Panc1 (cell line): ENCODE measurements at regions not wholly inside any gene's neighbourhood (a gene's known extent, or its start where the extent isn't known, plus 50 kb on each side); places are given as distances from the start of the nearest gene placed in this dataset.

ENCODE experiments used
- POLR2AphosphoS5 ChIP-seq: IDR thresholded peaks from 2 replicates; pipeline ENCODE4 v1.6.1; 2012; ENCODE audit warnings: mild to moderate bottlenecking, low read depth, low read length, moderate library complexity
- TF ChIP-seq, protein P1 (sequence below): fragments of 450-650 bp; IDR thresholded peaks from 2 replicates; pipeline ENCODE4 v1.5.1; 2017; ENCODE audit warnings: mild to moderate bottlenecking

DNA sequence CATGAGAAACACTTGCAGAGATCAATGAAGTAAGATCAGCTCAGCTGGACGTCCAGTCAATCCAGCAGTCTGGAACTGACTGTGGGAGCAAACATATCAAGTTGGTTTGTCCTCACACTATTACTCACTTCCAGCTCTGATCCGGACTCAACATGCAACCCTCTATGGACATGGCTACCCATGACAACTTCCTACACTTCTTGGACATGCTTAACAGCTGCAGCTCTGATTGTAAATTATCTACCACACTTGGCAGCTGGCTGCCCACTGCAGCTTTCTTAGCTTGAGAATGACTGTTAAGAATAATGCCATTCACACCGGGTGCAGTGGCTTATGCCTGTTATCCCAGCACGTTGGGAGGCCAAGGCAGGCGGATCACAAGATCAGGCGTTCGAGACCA is 429.8 kb downstream of the EPHA4 start:
- TF ChIP-seq, protein P1, sequence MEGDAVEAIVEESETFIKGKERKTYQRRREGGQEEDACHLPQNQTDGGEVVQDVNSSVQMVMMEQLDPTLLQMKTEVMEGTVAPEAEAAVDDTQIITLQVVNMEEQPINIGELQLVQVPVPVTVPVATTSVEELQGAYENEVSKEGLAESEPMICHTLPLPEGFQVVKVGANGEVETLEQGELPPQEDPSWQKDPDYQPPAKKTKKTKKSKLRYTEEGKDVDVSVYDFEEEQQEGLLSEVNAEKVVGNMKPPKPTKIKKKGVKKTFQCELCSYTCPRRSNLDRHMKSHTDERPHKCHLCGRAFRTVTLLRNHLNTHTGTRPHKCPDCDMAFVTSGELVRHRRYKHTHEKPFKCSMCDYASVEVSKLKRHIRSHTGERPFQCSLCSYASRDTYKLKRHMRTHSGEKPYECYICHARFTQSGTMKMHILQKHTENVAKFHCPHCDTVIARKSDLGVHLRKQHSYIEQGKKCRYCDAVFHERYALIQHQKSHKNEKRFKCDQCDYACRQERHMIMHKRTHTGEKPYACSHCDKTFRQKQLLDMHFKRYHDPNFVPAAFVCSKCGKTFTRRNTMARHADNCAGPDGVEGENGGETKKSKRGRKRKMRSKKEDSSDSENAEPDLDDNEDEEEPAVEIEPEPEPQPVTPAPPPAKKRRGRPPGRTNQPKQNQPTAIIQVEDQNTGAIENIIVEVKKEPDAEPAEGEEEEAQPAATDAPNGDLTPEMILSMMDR, result no peak
- no peak for TF ChIP-seq POLR2AphosphoS5
